ENCODE measurements at regions not wholly inside any gene's neighbourhood (a gene's known extent, or its start where the extent isn't known, plus 50 kb on each side); places are given as distances from the start of the nearest gene placed in this dataset.
"Not testable (repeated sequence)": the region's sequence is repeated elsewhere in the genome, so short reads cannot be mapped to it uniquely, and the experiment has no call there.

- Histone ChIP-seq H3K4me3 (ENCODE audit: low read depth in 1 of 2, low read length in 2 of 2) (no peak overlapping the region), H3K4me1 (ENCODE audit: control insufficient read depth in 1 of 2, insufficient read depth in 2 of 2, low read length in 2 of 2) (no peaks in the 10 kb centered on the region), H3K36me3 (ENCODE audit: control insufficient read depth in 1 of 2, insufficient read depth in 2 of 2, low read length in 2 of 2) (no peaks in the 10 kb centered on the region), H3K9me3 (ENCODE audit: control insufficient read depth in 1 of 2, low read length in 2 of 2) (peaks cover 0 to 5% of the 10 kb centered on the region in 2 donors), H3K27ac (ENCODE audit: low read length) (no peak overlapping the region), H3K27me3 (ENCODE audit: low read depth, low read length) (no peaks in the 10 kb centered on the region)
These were observed 487.4 kb upstream of the SALL3 start for GRCh38 chr18:78492064-78492812.

- Histone ChIP-seq H3K27ac (ENCODE audit: low read length) (no peak overlapping the region), H3K9me3 (ENCODE audit: control insufficient read depth in 1 of 2, low read length in 2 of 2) (peaks cover 0 to 5% of the 10 kb centered on the region in 2 donors), H3K36me3 (ENCODE audit: control insufficient read depth in 1 of 2, insufficient read depth in 2 of 2, low read length in 2 of 2) (no peaks in the 10 kb centered on the region), H3K4me3 (ENCODE audit: low read depth in 1 of 2, low read length in 2 of 2) (no peak overlapping the region), H3K4me1 (ENCODE audit: control insufficient read depth in 1 of 2, insufficient read depth in 2 of 2, low read length in 2 of 2) (no peaks in the 10 kb centered on the region), H3K27me3 (ENCODE audit: low read depth, low read length) (no peaks in the 10 kb centered on the region)
These were observed 486.7 kb upstream of the SALL3 start for GRCh38 chr18:78492813-78493371.

- H3K36me3 ChIP-seq (ENCODE audit: control insufficient read depth in 1 of 2, insufficient read depth in 2 of 2, low read length in 2 of 2); H3K27me3 ChIP-seq (ENCODE audit: low read depth, low read length); H3K9me3 ChIP-seq (ENCODE audit: control insufficient read depth in 1 of 2, low read length in 2 of 2); H3K27ac ChIP-seq (ENCODE audit: low read length); H3K4me1 ChIP-seq (ENCODE audit: control insufficient read depth in 1 of 2, insufficient read depth in 2 of 2, low read length in 2 of 2); H3K4me3 ChIP-seq (ENCODE audit: low read depth in 1 of 2, low read length in 2 of 2): not testable (repeated sequence)
These were observed 486.1 kb upstream of the SALL3 start for GRCh38 chr18:78493490-78493889.

GRCh38 chr18:78494204-78495085 is 485.2 kb upstream of the SALL3 start:
- Histone ChIP-seq H3K36me3 (ENCODE audit: control insufficient read depth in 1 of 2, insufficient read depth in 2 of 2, low read length in 2 of 2) (no peaks in the 10 kb centered on the region), H3K27ac (ENCODE audit: low read length) (no peak overlapping the region), H3K4me1 (ENCODE audit: control insufficient read depth in 1 of 2, insufficient read depth in 2 of 2, low read length in 2 of 2) (no peaks in the 10 kb centered on the region), H3K9me3 (ENCODE audit: control insufficient read depth in 1 of 2, low read length in 2 of 2) (peaks cover 0 to 5% of the 10 kb centered on the region in 2 donors), H3K4me3 (ENCODE audit: low read depth in 1 of 2, low read length in 2 of 2) (no peak overlapping the region), H3K27me3 (ENCODE audit: low read depth, low read length) (no peaks in the 10 kb centered on the region)

GRCh38 chr18:78495550-78495949 is 484.1 kb upstream of the SALL3 start:
- H3K9me3 ChIP-seq (ENCODE audit: control insufficient read depth in 1 of 2, low read length in 2 of 2) = peaks cover 0 to 5% of the 10 kb centered on the region in 2 donors
- no peaks in the 10 kb centered on the region for H3K36me3 ChIP-seq (ENCODE audit: control insufficient read depth in 1 of 2, insufficient read depth in 2 of 2, low read length in 2 of 2)
- no peak overlapping the region for H3K4me3 ChIP-seq (ENCODE audit: low read depth in 1 of 2, low read length in 2 of 2)

GRCh38 chr18:78496079-78496478 is 483.5 kb upstream of the SALL3 start:
- no peaks in the 10 kb centered on the region for H3K27me3 ChIP-seq (ENCODE audit: low read depth, low read length)
- H3K36me3 ChIP-seq (ENCODE audit: control insufficient read depth in 1 of 2, insufficient read depth in 2 of 2, low read length in 2 of 2) = no peaks in the 10 kb centered on the region
- H3K27ac ChIP-seq (ENCODE audit: low read length) = no peak overlapping the region
- no peaks in the 10 kb centered on the region for H3K4me1 ChIP-seq (ENCODE audit: control insufficient read depth in 1 of 2, insufficient read depth in 2 of 2, low read length in 2 of 2)
- no peak overlapping the region for H3K4me3 ChIP-seq (ENCODE audit: low read depth in 1 of 2, low read length in 2 of 2)
- H3K9me3 ChIP-seq (ENCODE audit: control insufficient read depth in 1 of 2, low read length in 2 of 2) = peaks cover 0 to 5% of the 10 kb centered on the region in 2 donors

More at GRCh38 chr18:78495550-78495949, 484.1 kb upstream of the SALL3 start:
- no peaks in the 10 kb centered on the region for H3K4me1 ChIP-seq (ENCODE audit: control insufficient read depth in 1 of 2, insufficient read depth in 2 of 2, low read length in 2 of 2)
- no peaks in the 10 kb centered on the region for H3K27me3 ChIP-seq (ENCODE audit: low read depth, low read length)
- no peak overlapping the region for H3K27ac ChIP-seq (ENCODE audit: low read length)

GRCh38 chr18:78497641-78498040 is 482.0 kb upstream of the SALL3 start:
- Histone ChIP-seq H3K4me1 (ENCODE audit: control insufficient read depth in 1 of 2, insufficient read depth in 2 of 2, low read length in 2 of 2) (no peaks in the 10 kb centered on the region), H3K27ac (ENCODE audit: low read length) (no peak overlapping the region), H3K27me3 (ENCODE audit: low read depth, low read length) (no peaks in the 10 kb centered on the region), H3K4me3 (ENCODE audit: low read depth in 1 of 2, low read length in 2 of 2) (no peak overlapping the region), H3K36me3 (ENCODE audit: control insufficient read depth in 1 of 2, insufficient read depth in 2 of 2, low read length in 2 of 2) (no peaks in the 10 kb centered on the region), H3K9me3 (ENCODE audit: control insufficient read depth in 1 of 2, low read length in 2 of 2) (peaks cover 0 to 2% of the 10 kb centered on the region in 2 donors)

- H3K9me3 ChIP-seq (ENCODE audit: control insufficient read depth in 1 of 2, low read length in 2 of 2) = peaks cover 0 to 2% of the 10 kb centered on the region in 2 donors
- no peaks in the 10 kb centered on the region for H3K4me1 ChIP-seq (ENCODE audit: control insufficient read depth in 1 of 2, insufficient read depth in 2 of 2, low read length in 2 of 2)
- no peak overlapping the region for H3K27ac ChIP-seq (ENCODE audit: low read length)
- H3K27me3 ChIP-seq (ENCODE audit: low read depth, low read length) = no peaks in the 10 kb centered on the region
- no peaks in the 10 kb centered on the region for H3K36me3 ChIP-seq (ENCODE audit: control insufficient read depth in 1 of 2, insufficient read depth in 2 of 2, low read length in 2 of 2)
- H3K4me3 ChIP-seq (ENCODE audit: low read depth in 1 of 2, low read length in 2 of 2) = no peak overlapping the region
These were observed 480.0 kb upstream of the SALL3 start for GRCh38 chr18:78499586-78499985.

- peaks cover 0 to 2% of the 10 kb centered on the region in 2 donors for H3K9me3 ChIP-seq (ENCODE audit: control insufficient read depth in 1 of 2, low read length in 2 of 2)
These were observed 478.4 kb upstream of the SALL3 start for GRCh38 chr18:78501251-78501650.

GRCh38 chr18:78503129-78503528 is 476.5 kb upstream of the SALL3 start:
- no peaks in the 10 kb centered on the region for H3K4me1 ChIP-seq (ENCODE audit: control insufficient read depth in 1 of 2, insufficient read depth in 2 of 2, low read length in 2 of 2)
- no peak overlapping the region for H3K27ac ChIP-seq (ENCODE audit: low read length)
- peaks cover 0 to 2% of the 10 kb centered on the region in 2 donors for H3K9me3 ChIP-seq (ENCODE audit: control insufficient read depth in 1 of 2, low read length in 2 of 2)
- no peaks in the 10 kb centered on the region for H3K27me3 ChIP-seq (ENCODE audit: low read depth, low read length)
- no peaks in the 10 kb centered on the region for H3K36me3 ChIP-seq (ENCODE audit: control insufficient read depth in 1 of 2, insufficient read depth in 2 of 2, low read length in 2 of 2)
- no peak overlapping the region for H3K4me3 ChIP-seq (ENCODE audit: low read depth in 1 of 2, low read length in 2 of 2)

More at GRCh38 chr18:78501251-78501650, 478.4 kb upstream of the SALL3 start:
- Histone ChIP-seq H3K4me1 (ENCODE audit: control insufficient read depth in 1 of 2, insufficient read depth in 2 of 2, low read length in 2 of 2) (no peaks in the 10 kb centered on the region), H3K27me3 (ENCODE audit: low read depth, low read length) (no peaks in the 10 kb centered on the region), H3K4me3 (ENCODE audit: low read depth in 1 of 2, low read length in 2 of 2) (no peak overlapping the region), H3K36me3 (ENCODE audit: control insufficient read depth in 1 of 2, insufficient read depth in 2 of 2, low read length in 2 of 2) (no peaks in the 10 kb centered on the region), H3K27ac (ENCODE audit: low read length) (no peak overlapping the region)

GRCh38 chr18:78505851-78506461 is 473.7 kb upstream of the SALL3 start:
- H3K27me3 ChIP-seq (ENCODE audit: low read depth, low read length) = no peaks in the 10 kb centered on the region
- H3K4me1 ChIP-seq (ENCODE audit: control insufficient read depth in 1 of 2, insufficient read depth in 2 of 2, low read length in 2 of 2) = no peaks in the 10 kb centered on the region
- no peak overlapping the region for H3K4me3 ChIP-seq (ENCODE audit: low read depth in 1 of 2, low read length in 2 of 2)
- peaks cover 0 to 2% of the 10 kb centered on the region in 2 donors for H3K9me3 ChIP-seq (ENCODE audit: control insufficient read depth in 1 of 2, low read length in 2 of 2)
- no peak overlapping the region for H3K27ac ChIP-seq (ENCODE audit: low read length)
- no peaks in the 10 kb centered on the region for H3K36me3 ChIP-seq (ENCODE audit: control insufficient read depth in 1 of 2, insufficient read depth in 2 of 2, low read length in 2 of 2)
